GM06990 (cell line): ENCODE measurements at regions not wholly inside any gene's neighbourhood (a gene's known extent, or its start where the extent isn't known, plus 50 kb on each side); places are given as distances from the start of the nearest gene placed in this dataset.

Experiments
- DNase-seq: peaks from one replicate; pipeline ENCODE4 v3.0.0-alpha.2; 2011; ENCODE audit not compliant: insufficient read length; ENCODE audit errors: extremely low read depth
- H3K27me3 ChIP-seq: replicated peaks from 2 replicates; pipeline ENCODE4 v1.6.0; 2011; ENCODE audit warnings: low read length; ENCODE audit not compliant: control insufficient read depth, insufficient read depth
- H3K36me3 ChIP-seq: 2 replicates; pipeline ENCODE4 v1.5.1; 2011; ENCODE audit warnings: low read length; ENCODE audit not compliant: control insufficient read depth, insufficient read depth
- H3K4me3 ChIP-seq: replicated peaks from 2 replicates; pipeline ENCODE4 v1.5.1; 2011; ENCODE audit warnings: low read depth, mild to moderate bottlenecking, control low read depth, low read length
- TF ChIP-seq, protein P1 (sequence below): IDR thresholded peaks from 2 replicates; pipeline ENCODE4 v1.5.1; 2011; ENCODE audit warnings: low read length, control low read depth, mild to moderate bottlenecking, inconsistent platforms; ENCODE audit not compliant: insufficient read depth, poor library complexity, severe bottlenecking

DNA sequence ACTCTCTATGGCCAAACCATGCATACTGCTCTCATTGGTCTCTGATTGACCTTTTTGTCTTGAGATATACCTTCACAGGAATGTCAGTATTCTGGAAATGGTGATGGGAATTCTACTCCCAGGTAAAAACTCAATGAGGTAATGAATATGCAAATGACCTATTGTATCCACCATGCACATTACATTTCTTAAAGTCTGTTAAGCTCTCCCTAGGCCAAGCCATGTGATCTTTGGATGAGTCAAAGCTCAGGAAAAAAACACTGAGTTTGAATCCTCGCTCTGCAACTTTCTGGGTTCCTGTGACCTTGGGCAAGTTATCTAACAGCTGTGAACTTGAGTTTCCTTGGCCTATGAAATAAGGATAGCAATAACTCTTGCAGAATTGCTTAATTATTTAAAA lies 175.4 kb downstream of the PPP1R2C start:
- H3K27me3 ChIP-seq: no peaks in the 10 kb centered on the region
- H3K36me3 ChIP-seq: no peaks in the 10 kb centered on the region
- H3K4me3 ChIP-seq: no peak overlapping the region

GRCh38 chrX:42602136-42602535 lies 175.8 kb downstream of the PPP1R2C start:
- H3K4me3 ChIP-seq: no peak overlapping the region
- no peaks in the 10 kb centered on the region for H3K36me3 ChIP-seq
- DNase-seq: no peak
- TF ChIP-seq, protein P1, sequence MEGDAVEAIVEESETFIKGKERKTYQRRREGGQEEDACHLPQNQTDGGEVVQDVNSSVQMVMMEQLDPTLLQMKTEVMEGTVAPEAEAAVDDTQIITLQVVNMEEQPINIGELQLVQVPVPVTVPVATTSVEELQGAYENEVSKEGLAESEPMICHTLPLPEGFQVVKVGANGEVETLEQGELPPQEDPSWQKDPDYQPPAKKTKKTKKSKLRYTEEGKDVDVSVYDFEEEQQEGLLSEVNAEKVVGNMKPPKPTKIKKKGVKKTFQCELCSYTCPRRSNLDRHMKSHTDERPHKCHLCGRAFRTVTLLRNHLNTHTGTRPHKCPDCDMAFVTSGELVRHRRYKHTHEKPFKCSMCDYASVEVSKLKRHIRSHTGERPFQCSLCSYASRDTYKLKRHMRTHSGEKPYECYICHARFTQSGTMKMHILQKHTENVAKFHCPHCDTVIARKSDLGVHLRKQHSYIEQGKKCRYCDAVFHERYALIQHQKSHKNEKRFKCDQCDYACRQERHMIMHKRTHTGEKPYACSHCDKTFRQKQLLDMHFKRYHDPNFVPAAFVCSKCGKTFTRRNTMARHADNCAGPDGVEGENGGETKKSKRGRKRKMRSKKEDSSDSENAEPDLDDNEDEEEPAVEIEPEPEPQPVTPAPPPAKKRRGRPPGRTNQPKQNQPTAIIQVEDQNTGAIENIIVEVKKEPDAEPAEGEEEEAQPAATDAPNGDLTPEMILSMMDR: no peak
- no peaks in the 10 kb centered on the region for H3K27me3 ChIP-seq

More for the DNA sequence above, 175.4 kb downstream of the PPP1R2C start:
- TF ChIP-seq, protein P1: no peak
- no peak for DNase-seq

DNA sequence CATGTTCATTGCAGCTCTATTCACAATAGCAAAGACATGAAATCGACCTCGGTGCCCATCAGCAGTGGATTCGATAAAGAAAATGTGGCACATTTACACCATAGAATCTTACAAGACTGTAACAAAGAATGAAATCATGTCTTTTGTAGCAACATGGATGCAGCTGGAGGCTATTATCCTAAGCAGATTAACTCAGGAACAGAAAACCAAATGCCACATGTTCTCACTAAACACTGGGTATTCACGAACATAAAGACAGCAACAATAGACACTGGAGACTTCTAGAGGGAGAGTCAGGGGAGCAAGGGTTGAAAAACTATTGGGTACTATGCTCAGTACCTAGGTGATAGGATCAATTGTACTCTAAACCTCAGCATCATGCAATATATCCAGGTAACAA lies 180.5 kb downstream of the PPP1R2C start:
- no peak for DNase-seq
- TF ChIP-seq, protein P1: no peak
- H3K4me3 ChIP-seq: no peak overlapping the region
- no peaks in the 10 kb centered on the region for H3K27me3 ChIP-seq
- H3K36me3 ChIP-seq: no peaks in the 10 kb centered on the region

DNA sequence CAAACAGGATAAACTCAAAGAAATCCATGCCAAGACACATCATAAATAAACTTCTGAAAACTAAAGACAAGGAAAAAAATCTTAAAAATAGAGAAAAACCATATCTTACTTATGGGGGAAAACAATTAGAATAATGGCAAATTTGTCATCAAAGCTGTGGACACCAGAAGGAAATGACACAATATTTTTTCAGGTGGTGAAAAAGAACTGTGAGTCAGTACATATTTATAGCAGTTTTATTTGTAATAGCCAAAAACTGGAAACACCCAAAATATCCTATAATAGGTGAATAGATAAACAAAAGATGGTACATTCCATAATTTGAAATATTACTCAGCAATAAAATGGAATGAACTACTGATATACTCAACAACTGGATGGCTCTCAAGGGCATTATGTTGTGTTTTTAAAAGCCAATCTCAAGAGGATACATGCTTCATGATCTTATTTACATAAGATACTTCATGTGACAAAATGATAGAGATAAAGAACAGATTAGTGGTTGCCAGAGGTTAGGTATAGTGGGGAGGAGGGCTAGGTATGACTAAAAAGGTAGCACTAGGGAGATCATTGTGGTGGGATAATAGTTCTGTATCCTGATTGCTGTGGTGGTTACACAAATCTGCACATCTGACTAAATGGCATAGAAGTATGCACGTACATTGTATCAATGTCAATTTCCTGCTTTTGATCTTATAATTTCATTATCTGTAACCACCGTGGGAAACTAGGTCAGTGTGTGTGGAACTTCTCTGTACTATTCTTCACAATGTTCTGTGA lies 191.9 kb downstream of the PPP1R2C start:
- H3K4me3 ChIP-seq: no peak overlapping the region
- no peaks in the 10 kb centered on the region for H3K36me3 ChIP-seq
- no peak for DNase-seq
- TF ChIP-seq, protein P1: no peak
- no peaks in the 10 kb centered on the region for H3K27me3 ChIP-seq

GRCh38 chrX:42577936-42578470 lies 200.0 kb downstream of the PPP1R2C start:
- Histone ChIP-seq H3K4me3 (no peak overlapping the region), H3K27me3 (no peaks in the 10 kb centered on the region)

More at GRCh38 chrX:42577936-42578470, 200.0 kb downstream of the PPP1R2C start:
- TF ChIP-seq, protein P1: no peak
- no peaks in the 10 kb centered on the region for H3K36me3 ChIP-seq
- no peak for DNase-seq
